KBM-7 (cell line): ENCODE measurements at regions not wholly inside any gene's neighbourhood (a gene's known extent, or its start where the extent isn't known, plus 50 kb on each side); places are given as distances from the start of the nearest gene placed in this dataset.

ENCODE experiments used
- DNase-seq: peaks from one replicate; pipeline ENCODE4 v3.0.0-alpha.2; 2015
- in situ Hi-C: fragments of 300-500 bp; cut with MboI; formaldehyde crosslinking; loops from 2 replicates; pipeline ENCODE4 v1.14.3; 2020; ENCODE audit warnings: low sequenced_read_pairs, low pct_unique_long_range_greater_than_20kb, mixed read lengths

DNA sequence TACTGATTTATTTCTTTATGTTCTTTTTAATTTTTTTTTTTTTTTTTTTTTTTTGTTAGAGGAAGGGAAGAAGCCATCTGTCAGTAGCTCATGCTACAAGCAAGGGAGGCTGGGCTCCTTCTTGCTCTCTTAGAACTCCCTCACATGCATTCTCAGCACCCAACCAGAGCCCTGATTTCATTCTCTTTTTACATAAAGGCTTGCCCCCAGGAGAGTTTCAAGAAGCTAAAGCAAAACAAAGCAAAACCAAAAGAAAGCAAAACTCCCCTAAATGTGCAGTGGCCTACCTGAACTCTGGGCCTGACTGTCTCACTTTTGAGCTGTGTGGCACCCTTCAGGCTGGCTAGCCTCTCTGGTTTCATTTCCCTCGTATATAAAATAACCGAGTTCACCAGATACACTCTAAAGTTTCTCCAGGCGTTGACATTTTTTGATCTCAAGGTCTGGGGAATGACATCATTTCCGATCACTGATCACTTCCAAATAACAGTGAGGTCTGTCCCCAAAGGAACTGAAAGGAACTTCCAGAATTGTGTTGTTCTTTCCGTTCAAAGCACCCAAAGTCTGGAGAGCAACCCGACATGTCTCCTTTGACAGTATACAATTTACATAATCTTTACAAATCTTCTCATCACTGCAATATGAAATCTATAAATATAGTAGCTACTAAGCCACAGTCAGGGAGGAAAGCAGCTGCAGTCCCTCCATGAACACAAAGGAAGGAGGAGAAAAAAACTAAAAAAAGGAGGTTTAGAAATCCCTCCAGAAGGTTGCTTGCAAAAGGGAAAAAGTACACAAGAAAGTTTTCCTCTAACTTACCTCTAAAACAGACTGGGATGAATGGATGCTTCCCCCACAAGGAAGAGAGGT lies 145.6 kb upstream of the NCK2 start:
- in situ Hi-C loops: no loop called here
- no peak for DNase-seq

GRCh38 chr2:105597806-105598803 lies 146.6 kb upstream of the NCK2 start:
- in situ Hi-C loops: no loop called here
- no peak for DNase-seq

GRCh38 chr2:105597011-105597805 lies 147.5 kb upstream of the NCK2 start:
- in situ Hi-C loops: no loop called here
- DNase-seq: no peak

DNA sequence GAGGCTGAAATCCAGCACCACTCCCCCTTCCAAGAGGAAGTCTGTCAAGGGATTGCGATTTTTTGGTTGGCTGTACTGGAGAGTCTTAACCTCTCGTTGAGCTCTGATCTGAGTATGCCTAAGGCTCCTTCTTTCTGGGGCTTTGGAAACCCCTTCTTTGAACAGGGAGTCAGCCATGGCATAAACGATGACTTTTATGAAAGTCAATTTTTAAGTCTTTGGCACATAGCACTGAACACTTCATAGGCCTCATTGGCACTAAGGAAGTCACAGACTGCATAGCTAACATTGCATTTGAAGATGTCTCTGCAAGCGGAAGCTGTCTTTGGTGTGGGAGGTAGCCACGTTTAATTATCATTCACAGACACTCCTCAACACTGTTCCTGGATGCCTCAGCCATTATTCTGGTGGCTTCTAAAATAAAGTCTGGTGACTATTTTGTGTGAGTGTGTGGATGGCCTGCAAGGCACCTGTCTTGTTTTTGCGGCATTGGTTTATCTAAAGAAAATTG lies 148.2 kb upstream of the NCK2 start:
- in situ Hi-C loops: no loop called here
- DNase-seq: no peak

DNA sequence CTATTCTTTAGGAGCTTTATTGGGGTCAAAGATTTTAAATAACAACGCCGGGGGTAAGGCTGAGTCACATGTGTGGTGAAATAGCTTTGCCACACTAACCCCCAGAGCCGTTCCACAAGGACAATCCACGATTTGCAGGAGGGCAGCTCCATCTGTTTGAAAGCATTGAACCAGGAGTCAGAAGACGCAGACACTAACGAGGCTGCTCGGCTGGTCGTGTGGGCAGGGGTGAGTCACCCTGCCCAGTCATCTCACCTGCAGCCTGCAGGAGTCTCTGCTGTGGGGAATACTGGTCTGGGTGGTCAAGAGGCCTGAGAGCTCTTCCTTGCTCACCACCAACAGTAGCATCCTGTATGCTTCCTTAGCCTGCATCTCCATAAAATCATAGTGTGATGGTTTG lies 149.2 kb upstream of the NCK2 start:
- DNase-seq: no peak

GRCh38 chr2:105593221-105593967 lies 151.3 kb upstream of the NCK2 start:
- DNase-seq: no peak
- in situ Hi-C loops: no loop called here

More for the DNA sequence above, 149.2 kb upstream of the NCK2 start:
- in situ Hi-C loops: no loop called here

DNA sequence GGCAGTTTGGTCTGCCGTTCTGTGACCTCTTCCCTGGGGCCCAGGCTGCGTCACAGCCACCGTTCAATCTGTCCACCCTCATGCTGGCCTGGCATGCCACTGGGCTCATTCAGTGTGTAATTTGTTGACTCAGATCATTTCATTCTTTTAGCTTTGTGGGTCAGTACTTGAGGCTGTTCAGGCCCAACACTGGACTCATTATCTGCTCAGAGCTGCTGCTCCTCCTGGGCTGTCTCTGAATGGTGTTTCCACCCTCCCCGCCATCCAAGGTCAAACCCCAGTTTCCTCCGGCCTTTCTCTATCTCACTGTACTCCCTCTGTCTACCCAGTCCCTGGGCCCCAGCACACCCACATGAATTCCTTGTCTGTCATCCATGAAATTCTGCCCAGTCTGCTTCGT lies 152.4 kb upstream of the NCK2 start:
- in situ Hi-C loops: no loop called here
- DNase-seq: no peak

DNA sequence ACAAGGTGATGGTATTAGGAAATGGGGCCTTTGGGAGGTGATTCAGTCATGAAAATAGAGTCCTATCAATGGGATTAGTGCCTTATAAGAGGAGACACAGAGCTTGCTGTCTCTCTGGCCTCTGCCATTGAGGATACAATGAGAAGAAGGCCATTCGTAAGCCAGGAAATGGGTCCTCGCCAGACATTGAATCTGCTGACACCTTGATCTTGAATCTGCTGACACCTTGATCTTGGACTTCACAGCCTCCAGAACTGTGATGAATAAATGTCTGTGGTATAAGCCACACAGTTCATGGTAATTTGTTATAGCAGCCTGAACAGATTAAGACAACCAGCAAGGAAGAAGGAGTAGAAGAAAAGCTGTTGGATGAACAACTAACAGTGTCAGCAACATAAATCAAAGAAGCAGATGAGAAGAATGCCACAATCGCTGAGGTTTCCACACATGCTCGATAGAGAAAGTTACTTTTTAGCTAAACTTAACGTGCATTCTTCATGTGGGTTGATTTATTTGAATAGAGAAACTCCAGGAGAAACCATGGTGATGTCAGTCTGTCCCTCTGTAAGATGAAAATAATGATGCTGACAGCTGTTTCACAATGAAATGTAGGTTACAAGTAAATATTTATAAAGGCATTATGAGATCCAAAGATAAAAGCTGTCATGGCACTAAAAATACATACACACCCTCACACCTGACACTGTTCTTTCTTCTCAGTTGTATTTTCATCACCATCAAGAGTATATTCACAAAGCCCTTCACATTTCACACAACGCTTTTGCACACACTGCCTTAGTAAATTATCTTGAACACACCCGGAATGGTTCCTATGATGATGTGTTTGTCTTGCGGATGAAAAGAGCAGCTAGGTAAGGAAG lies 153.7 kb upstream of the NCK2 start:
- no peak for DNase-seq
- in situ Hi-C loops: no loop called here

- no peak for DNase-seq
- in situ Hi-C loops: no loop called here
Observed at GRCh38 chr2:105588581-105588980, 156.1 kb upstream of the NCK2 start.

DNA sequence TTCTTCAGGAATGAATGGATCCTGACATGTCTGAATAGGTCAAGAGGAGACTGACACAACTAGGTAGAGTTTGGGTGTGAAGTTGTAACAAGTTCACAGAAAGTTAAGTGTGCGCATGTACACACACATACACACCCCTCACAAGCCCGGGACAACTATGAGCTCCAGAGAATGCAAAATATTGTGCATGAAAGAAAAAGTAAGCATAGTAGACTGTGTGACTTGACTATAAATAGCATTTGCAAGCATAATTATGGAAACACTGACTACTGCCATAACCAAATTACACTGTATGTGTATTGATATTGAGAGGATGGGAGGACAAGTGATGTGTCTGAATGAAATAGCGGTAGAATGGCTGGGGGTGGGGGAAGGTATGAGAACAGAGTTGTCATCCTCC lies 157.1 kb upstream of the NCK2 start:
- DNase-seq: no peak
- in situ Hi-C loops: no loop called here

GRCh38 chr2:105584435-105585010 lies 160.2 kb upstream of the NCK2 start:
- DNase-seq: peak; percentile 41
- in situ Hi-C loops: no loop called here

DNA sequence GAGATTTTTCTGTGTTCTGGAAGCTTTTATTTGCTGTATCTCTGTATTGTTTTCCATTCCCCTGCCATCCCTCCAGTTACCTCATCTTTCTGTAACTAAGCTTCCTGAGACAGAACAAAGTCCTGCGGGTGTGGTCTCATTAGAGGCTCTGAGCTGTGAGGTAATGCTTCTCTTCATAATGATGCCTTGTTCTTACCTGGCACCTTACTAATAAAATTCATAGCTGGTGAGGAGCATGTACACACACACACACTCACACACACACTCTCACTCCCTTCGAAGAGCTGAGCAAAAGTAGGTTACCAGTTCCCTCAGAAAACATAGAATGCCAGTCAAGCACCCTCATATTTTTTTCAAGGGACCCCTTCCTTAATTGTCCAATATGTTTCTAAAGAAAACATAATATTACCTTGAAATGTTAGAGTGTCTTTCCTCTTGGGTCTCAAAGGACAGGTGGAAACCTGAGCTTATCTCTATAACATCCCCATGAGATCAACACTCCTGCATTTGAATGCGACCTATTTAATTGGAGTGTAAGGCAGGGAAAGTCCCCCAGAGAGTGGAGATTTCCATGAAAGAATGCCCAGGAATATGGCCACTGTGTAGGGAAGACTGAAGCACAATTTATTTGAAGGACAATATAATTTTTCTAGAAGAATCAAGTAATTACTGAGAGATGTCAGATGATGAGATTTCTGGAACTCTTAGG lies 161.6 kb upstream of the NCK2 start:
- in situ Hi-C loops: no loop called here
- DNase-seq: no peak

- in situ Hi-C loops: no loop called here
- no peak for DNase-seq
Observed at GRCh38 chr2:105581555-105581944, 163.2 kb upstream of the NCK2 start.

DNA sequence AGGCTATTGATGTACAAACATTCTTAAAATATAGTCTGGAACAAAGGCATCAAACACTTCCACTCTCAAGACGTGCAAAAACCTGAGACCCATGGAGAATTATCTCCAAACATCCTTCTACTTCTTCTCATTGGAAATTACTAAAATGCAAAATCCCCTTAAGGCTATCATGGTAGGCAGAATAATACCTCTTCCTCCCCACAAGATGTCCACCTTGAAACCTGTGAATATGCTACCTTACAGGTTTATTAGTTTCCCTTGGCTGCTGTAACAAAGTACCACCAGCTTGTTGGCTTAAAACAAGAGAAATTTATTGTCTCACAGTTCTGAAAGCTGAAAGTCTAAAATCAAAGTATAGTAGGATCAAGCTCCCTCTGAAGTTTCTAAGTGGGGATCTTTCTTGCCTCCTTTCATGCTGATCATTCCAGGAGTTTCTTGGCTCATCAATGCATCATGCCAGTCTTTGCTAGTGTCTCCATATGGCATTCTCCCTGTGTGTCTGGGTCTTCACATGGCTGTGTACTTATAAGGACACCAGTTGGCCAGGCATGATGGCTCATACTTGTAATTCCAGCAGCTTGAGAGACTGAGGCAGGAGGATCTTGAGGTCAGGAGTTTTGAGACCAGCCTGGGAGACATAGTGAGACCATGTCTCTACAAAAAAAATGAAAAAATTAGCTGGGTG lies 163.7 kb upstream of the NCK2 start:
- in situ Hi-C loops: no loop called here
- DNase-seq: no peak

GRCh38 chr2:105580216-105580615 lies 164.5 kb upstream of the NCK2 start:
- in situ Hi-C loops: no loop called here
- DNase-seq: no peak

DNA sequence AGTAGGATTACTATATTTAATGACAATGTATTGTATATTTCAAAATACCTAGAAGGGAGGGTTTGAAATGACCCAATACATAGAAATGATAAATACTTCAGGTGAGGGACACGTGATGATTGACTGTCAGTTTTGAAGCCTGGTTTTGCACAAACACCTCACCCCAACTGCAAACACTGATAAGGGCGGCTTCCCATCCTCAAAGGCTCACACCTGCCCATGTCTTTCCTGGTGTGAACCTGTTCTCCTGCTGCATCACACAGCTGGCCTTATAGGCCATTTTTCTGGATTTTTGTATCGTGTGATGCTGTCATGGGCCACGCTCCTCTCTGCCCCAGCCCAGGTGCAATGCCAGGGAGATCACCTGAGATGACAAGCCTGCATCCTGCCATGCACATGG lies 166.5 kb upstream of the NCK2 start:
- in situ Hi-C loops: no loop called here
- no peak for DNase-seq
